ENCODE measurements at regions not wholly inside any gene's neighbourhood (a gene's known extent, or its start where the extent isn't known, plus 50 kb on each side); places are given as distances from the start of the nearest gene placed in this dataset.

DNA sequence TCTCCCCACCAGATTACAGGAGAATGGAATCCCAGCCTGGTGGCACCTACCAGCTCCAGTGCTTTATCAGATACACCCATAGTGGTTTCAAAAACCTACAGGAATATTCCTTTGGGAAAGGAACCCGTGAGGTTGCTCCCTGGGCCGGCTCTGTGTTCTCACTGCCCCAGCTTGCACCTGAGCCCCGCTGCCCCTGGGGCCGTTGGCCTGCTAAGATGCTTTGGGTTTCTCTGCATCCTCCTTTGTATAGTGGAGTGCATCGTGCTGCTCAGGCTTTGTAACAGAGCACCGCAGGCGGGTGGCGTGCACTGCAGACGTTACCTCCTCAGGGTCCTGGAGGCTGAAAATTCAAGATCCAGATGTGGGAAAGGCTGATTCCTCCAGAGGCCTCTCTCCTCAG, 414.1 kb downstream of the BRD1 start:
- no peak overlapping the region for H3K9ac ChIP-seq
- no peaks in the 10 kb centered on the region for H3K36me3 ChIP-seq
- no peaks in the 10 kb centered on the region for H4K20me1 ChIP-seq
- no peak overlapping the region for H3K4me3 ChIP-seq
- peaks cover 0 to 3% (median 0%) of the 10 kb centered on the region in 10 experiments; a peak in 6 of 20 replicates for H3K4me1 ChIP-seq
- H3K9me3 ChIP-seq (replicated peaks in 1 of 11) = peaks cover 12 to 19% (median 15%) of the 10 kb centered on the region in 11 experiments; a peak in 21 of 22 replicates
- TF ChIP-seq Cebpa-rat (IDR thresholded peaks at IDR 0.05) = no peak
- no peak overlapping the region for H3K27ac ChIP-seq
- H3K4me2 ChIP-seq = no peak overlapping the region
- no peaks in the 10 kb centered on the region for H3K27me3 ChIP-seq

DNA sequence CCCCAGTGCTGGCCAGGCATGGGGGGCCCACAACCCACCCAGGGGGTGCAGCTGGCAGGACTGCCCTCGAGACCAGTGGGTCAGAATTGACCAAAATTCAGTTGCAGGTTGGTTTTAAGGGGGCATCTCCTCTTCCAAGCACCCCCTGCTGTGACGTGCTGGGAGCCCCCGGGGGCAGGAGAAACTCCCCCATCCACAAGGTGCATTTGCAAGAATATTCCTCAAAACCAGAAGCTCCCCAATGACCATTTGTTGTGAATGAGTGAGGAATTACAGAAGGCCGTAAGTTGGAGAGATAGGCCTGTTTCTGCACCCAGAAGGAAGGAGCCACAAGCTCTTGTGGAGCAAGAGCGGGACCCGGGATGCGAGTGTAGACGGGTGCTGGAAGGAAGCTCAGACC, 414.5 kb downstream of the BRD1 start:
- no peak overlapping the region for H3K4me2 ChIP-seq
- no peaks in the 10 kb centered on the region for H4K20me1 ChIP-seq
- H3K4me1 ChIP-seq = peaks cover 0 to 7% (median under 1%) of the 10 kb centered on the region in 10 experiments; a peak in 10 of 20 replicates
- H3K9ac ChIP-seq = no peak overlapping the region
- no peak for TF ChIP-seq Cebpa-rat (IDR thresholded peaks at IDR 0.05)
- no peaks in the 10 kb centered on the region for H3K27me3 ChIP-seq
- peaks cover 12 to 19% (median 15%) of the 10 kb centered on the region in 11 experiments; a peak in 21 of 22 replicates for H3K9me3 ChIP-seq (replicated peaks in 1 of 11)
- no peak overlapping the region for H3K4me3 ChIP-seq
- no peaks in the 10 kb centered on the region for H3K36me3 ChIP-seq
- H3K27ac ChIP-seq = no peak overlapping the region

DNA sequence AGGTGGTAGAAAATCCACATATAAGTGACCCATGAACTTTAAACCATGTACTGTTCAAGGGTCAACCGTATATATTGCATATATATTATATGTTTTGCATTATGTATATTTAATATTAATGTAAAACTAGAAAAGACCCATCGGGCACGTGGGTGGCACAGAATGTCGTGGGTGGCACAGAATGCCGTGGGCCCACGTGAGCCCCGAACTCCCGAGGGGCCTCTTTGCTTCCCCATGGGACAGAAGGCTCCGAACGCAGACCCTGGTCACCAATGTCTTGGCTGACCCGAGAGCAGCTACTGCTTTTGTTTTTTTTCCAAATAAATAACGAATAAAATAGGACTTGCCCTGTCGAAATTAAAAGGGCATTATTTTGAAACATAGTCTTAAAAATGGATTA, 415.4 kb downstream of the BRD1 start:
- no peak for TF ChIP-seq Cebpa-rat (IDR thresholded peaks at IDR 0.05)
- H3K4me2 ChIP-seq = no peak overlapping the region
- peaks cover 12 to 19% (median 15%) of the 10 kb centered on the region in 11 experiments; a peak in 21 of 22 replicates for H3K9me3 ChIP-seq (replicated peaks in 1 of 11)

DNA sequence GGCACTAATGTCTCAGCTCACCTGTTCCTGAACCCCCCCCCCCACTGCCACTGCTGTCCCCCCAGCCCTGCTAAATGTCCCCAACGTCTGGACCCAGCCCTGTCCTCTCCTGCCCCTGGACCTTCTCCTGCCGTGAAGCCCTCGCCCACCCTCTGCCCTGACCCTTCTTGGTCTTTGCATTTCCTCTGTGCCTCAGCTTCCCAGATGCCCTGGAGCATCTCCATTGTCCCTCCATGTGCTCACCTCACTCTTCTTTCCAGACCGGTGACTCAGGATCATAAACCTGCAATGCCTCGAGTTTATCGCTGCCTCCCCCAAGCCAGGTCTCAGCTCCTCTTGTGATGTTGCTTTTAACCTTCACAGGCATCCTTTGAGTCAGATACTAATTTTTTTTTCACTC, 416.4 kb downstream of the BRD1 start:
- H3K27me3 ChIP-seq = no peaks in the 10 kb centered on the region
- H3K36me3 ChIP-seq = no peaks in the 10 kb centered on the region
- H3K4me2 ChIP-seq = no peak overlapping the region
- no peak overlapping the region for H3K27ac ChIP-seq
- TF ChIP-seq Cebpa-rat (IDR thresholded peaks at IDR 0.05) = no peak
- H3K4me3 ChIP-seq = no peak overlapping the region
- H3K4me1 ChIP-seq = peaks cover 0 to 12% (median 5%) of the 10 kb centered on the region in 10 experiments; a peak in 13 of 20 replicates
- peaks cover 12 to 19% (median 15%) of the 10 kb centered on the region in 11 experiments; a peak in 21 of 22 replicates for H3K9me3 ChIP-seq (replicated peaks in 1 of 11)
- H3K9ac ChIP-seq = no peak overlapping the region
- no peaks in the 10 kb centered on the region for H4K20me1 ChIP-seq

More for the DNA sequence above, 415.4 kb downstream of the BRD1 start:
- Histone ChIP-seq H3K36me3 (no peaks in the 10 kb centered on the region), H3K4me3 (no peak overlapping the region), H4K20me1 (no peaks in the 10 kb centered on the region), H3K9ac (no peak overlapping the region), H3K27ac (no peak overlapping the region), H3K27me3 (no peaks in the 10 kb centered on the region), H3K4me1 (peaks cover 0 to 12% (median 5%) of the 10 kb centered on the region in 10 experiments; a peak in 13 of 20 replicates)

DNA sequence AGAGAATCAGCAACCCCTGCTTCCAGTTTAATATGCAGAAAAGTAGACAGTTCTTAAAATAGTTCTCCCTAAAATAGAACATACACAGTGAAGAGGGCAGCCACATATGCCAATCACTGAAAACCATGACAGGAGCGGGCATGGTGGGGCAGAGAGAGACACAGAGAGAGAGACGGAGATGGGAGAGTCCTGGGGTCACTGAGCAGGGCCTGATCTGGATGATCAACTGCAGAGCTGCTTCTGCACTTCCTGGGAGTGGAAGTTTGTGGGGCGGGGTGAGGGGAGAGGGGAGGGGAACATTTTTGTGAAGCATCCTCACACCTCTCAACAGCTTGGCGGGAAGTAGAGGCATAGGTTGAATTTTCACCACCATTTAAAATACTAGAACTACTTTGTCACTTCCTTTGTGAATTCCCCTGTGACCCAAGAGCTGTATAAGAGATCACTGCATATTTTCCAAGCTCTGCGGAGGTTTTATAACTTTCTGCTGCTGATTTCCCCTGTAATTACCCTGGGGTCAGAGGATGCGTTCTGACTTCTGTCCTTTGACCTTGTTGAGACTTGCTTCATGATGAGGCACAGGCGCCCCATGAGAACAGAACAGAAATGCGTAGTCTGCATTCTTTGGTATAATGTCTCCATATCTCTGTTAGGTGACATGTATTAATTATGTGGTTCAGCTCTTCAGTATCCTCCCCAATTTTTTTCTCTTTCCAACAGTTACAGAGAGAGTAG, 419.4 kb downstream of the BRD1 start:
- no peak overlapping the region for H3K27ac ChIP-seq
- peaks cover 12 to 19% (median 15%) of the 10 kb centered on the region in 11 experiments; a peak in 21 of 22 replicates for H3K9me3 ChIP-seq (replicated peaks in 1 of 11)
- H3K4me2 ChIP-seq = peak overlapping the region in 7 of 11 experiments; percentile 17 to 51 (median 44); a peak in 12 of 22 replicates
- TF ChIP-seq Cebpa-rat (IDR thresholded peaks at IDR 0.05) = no peak
- 0 out of 22 replicates have a peak overlapping the region, but pooled peaks of 1 of the 11 experiments have one; percentile 29 for H3K9ac ChIP-seq
- no peaks in the 10 kb centered on the region for H3K36me3 ChIP-seq
- no peak overlapping the region for H3K4me3 ChIP-seq
- H3K4me1 ChIP-seq = peaks cover 0 to 20% (median 9%) of the 10 kb centered on the region in 10 experiments; a peak in 13 of 20 replicates
- H4K20me1 ChIP-seq = no peaks in the 10 kb centered on the region
- H3K27me3 ChIP-seq = 0 out of 22 replicates have a peak, but pooled peaks cover 0 to 4% (median 0%) of the 10 kb centered on the region in 11 experiments

DNA sequence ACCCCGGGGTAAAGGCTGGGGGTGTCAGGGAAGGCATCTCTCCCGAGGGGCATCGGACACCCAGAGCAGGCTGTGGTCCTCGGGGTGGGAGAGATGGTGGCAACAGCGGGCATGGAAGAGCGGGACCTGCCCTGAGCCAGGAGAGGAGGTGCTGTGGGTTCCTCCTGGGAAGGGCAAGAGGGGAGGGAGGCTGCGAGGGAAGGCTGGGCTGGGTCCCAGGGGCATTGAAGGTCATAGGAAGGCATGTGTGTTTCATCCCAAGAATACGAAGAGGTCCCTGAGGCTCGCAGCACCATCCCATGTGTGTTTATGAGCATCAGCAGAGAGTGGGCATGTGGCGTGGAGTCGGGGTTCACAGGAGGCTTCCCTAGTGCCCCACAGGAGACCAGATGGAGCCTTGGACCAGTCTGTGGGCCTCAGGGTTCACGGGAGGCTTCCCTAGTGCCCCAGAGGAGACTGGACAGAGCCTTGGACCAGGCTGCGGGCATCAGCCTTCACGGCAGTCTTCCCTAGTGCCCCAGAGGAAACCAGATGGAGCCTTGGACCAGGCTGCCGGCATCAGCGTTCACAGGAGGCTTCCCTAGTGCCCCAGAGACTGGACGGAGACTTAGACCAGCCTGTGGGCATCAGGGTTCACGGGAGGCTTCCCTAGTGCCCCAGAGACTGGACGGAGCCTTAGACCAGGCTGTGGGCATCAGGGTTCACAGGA, 420.6 kb downstream of the BRD1 start:
- no peak for TF ChIP-seq Cebpa-rat (IDR thresholded peaks at IDR 0.05)
- no peaks in the 10 kb centered on the region for H3K36me3 ChIP-seq
- H3K27me3 ChIP-seq = 0 out of 22 replicates have a peak, but pooled peaks cover 0 to 4% (median 0%) of the 10 kb centered on the region in 11 experiments
- peaks cover 0 to 20% (median 9%) of the 10 kb centered on the region in 10 experiments; a peak in 13 of 20 replicates for H3K4me1 ChIP-seq
- H3K4me2 ChIP-seq = no peak overlapping the region
- H3K4me3 ChIP-seq = no peak overlapping the region
- peaks cover 12 to 19% (median 15%) of the 10 kb centered on the region in 11 experiments; a peak in 21 of 22 replicates for H3K9me3 ChIP-seq (replicated peaks in 1 of 11)
- H3K27ac ChIP-seq = no peak overlapping the region
- no peak overlapping the region for H3K9ac ChIP-seq
- H4K20me1 ChIP-seq = no peaks in the 10 kb centered on the region

DNA sequence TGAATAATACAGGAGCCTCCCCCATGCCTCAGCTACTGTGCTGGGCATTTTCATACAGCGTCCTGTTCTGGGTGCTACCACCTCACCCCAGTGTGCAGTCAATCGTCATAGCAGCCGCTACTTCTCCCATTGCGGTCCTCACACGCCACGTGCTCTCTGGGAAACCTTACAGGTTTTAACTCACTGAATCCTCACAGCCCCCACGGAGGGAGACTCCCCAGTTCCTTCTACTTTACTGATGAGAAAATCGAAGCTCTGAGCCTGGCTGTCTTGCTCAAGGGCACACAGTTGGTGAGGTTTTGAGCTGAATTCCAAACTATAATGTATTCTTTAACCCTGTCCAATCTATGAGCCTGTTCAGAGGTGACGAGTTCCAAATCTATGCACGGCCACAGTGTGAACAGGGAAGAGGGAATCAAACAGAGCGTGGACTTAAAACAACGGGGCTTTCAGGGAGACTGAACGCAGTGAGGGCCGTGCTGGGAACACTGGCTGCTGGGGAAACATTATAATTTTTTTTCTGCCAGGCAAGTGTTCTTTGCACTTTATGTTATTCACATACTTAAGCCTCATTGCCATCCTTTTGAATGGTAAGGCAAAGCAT, 421.5 kb downstream of the BRD1 start:
- no peak overlapping the region for H3K27ac ChIP-seq
- H3K4me1 ChIP-seq = peaks cover 0 to 20% (median 9%) of the 10 kb centered on the region in 10 experiments; a peak in 13 of 20 replicates
- no peak overlapping the region for H3K4me3 ChIP-seq
- peaks cover 12 to 19% (median 15%) of the 10 kb centered on the region in 11 experiments; a peak in 21 of 22 replicates for H3K9me3 ChIP-seq (replicated peaks in 1 of 11)
- TF ChIP-seq Cebpa-rat (IDR thresholded peaks at IDR 0.05) = no peak
- H3K36me3 ChIP-seq = no peaks in the 10 kb centered on the region
- no peak overlapping the region for H3K9ac ChIP-seq
- H3K4me2 ChIP-seq = no peak overlapping the region
- no peaks in the 10 kb centered on the region for H4K20me1 ChIP-seq
- 0 out of 22 replicates have a peak, but pooled peaks cover 0 to 4% (median 0%) of the 10 kb centered on the region in 11 experiments for H3K27me3 ChIP-seq

DNA sequence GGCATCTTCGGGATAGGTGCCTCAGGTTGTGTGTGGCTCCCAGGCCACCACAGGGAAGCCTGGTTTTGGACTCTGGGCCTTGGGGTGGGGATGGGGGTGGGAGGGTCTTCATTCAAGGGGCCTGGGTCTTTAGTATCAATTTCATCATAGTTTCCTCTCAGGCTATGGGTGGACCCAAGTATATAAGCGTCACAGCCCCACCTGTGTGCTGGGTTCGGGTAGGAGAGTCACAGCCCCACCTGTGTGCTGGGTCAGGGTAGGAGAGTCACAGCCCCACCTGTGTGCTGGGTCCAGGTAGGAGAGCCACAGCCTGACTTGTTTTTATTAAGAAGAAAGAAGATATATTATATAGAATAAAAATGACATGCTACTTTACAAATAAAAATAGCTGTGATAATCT, 422.1 kb downstream of the BRD1 start:
- no peak overlapping the region for H3K9ac ChIP-seq
- H3K4me2 ChIP-seq = no peak overlapping the region
- no peaks in the 10 kb centered on the region for H4K20me1 ChIP-seq
- no peak for TF ChIP-seq Cebpa-rat (IDR thresholded peaks at IDR 0.05)
- no peaks in the 10 kb centered on the region for H3K36me3 ChIP-seq
- no peak overlapping the region for H3K27ac ChIP-seq
- peaks cover 12 to 16% (median 15%) of the 10 kb centered on the region in 11 experiments; a peak in 21 of 22 replicates for H3K9me3 ChIP-seq (replicated peaks in 1 of 11)
- no peak overlapping the region for H3K4me3 ChIP-seq
- H3K27me3 ChIP-seq = 0 out of 22 replicates have a peak, but pooled peaks cover 0 to 4% (median 0%) of the 10 kb centered on the region in 11 experiments
- H3K4me1 ChIP-seq = peaks cover 0 to 22% (median 9%) of the 10 kb centered on the region in 10 experiments; a peak in 13 of 20 replicates
